ENCODE measurements at regions not wholly inside any gene's neighbourhood (a gene's known extent, or its start where the extent isn't known, plus 50 kb on each side); places are given as distances from the start of the nearest gene placed in this dataset.

- no peak for TF ChIP-seq CTCF (IDR thresholded peaks at IDR 0.05; ENCODE audit: unreplicated experiment)
- no peak overlapping the region for H3K4me3 Mint-ChIP-seq (ENCODE audit: unreplicated experiment)
- H3K27ac Mint-ChIP-seq (ENCODE audit: low read depth, unreplicated experiment): no peak overlapping the region
- no peaks in the 10 kb centered on the region for H3K9me3 Mint-ChIP-seq (ENCODE audit: unreplicated experiment)
- DNase-seq (ENCODE audit: unreplicated experiment): no peak
- POLR2A ChIA-PET: no interaction called here
- no peaks in the 10 kb centered on the region for H3K4me1 Mint-ChIP-seq (ENCODE audit: insufficient read depth, unreplicated experiment)
- BruUV-seq (replicated peaks): no TSS peak
- CTCF ChIA-PET: interaction anchor here (0.6 to 1.3 kb wide), 3 partner anchors 24 to 1800 kb away, joined by 3 to 5 read pairs (median 3); no protein-coding TSS in a partner anchor
- H3K36me3 Mint-ChIP-seq (ENCODE audit: insufficient read depth, unreplicated experiment): peaks cover 29% of the 10 kb centered on the region
- no peaks in the 10 kb centered on the region for H3K27me3 Mint-ChIP-seq (ENCODE audit: insufficient read depth, unreplicated experiment)
- intact Hi-C loops (cut with micrococcal nuclease): no loop called here
Measured at GRCh38 chr15:62717496-62717895, 325.1 kb upstream of the TPM1 start.

- peaks cover 29% of the 10 kb centered on the region for H3K36me3 Mint-ChIP-seq (ENCODE audit: insufficient read depth, unreplicated experiment)
- CTCF ChIA-PET: no interaction called here
- no peak for DNase-seq (ENCODE audit: unreplicated experiment)
Measured at GRCh38 chr15:62719316-62719715, 323.2 kb upstream of the TPM1 start.

GRCh38 chr15:62722237-62722636 lies 320.3 kb upstream of the TPM1 start:
- no peak overlapping the region for H3K27ac Mint-ChIP-seq (ENCODE audit: low read depth, unreplicated experiment)
- H3K36me3 Mint-ChIP-seq (ENCODE audit: insufficient read depth, unreplicated experiment): peaks cover 24% of the 10 kb centered on the region
- no peak overlapping the region for H3K4me3 Mint-ChIP-seq (ENCODE audit: unreplicated experiment)
- CTCF ChIA-PET: interaction anchor here (0.6 kb wide), 1 partner anchor 275 kb away, joined by 3 read pairs; no protein-coding TSS in a partner anchor
- TF ChIP-seq CTCF (IDR thresholded peaks at IDR 0.05; ENCODE audit: unreplicated experiment): no peak
- no TSS peak for BruUV-seq (replicated peaks)
- no peaks in the 10 kb centered on the region for H3K4me1 Mint-ChIP-seq (ENCODE audit: insufficient read depth, unreplicated experiment)
- POLR2A ChIA-PET: no interaction called here
- intact Hi-C loops (cut with micrococcal nuclease): no loop called here
- no peak for DNase-seq (ENCODE audit: unreplicated experiment)
- H3K27me3 Mint-ChIP-seq (ENCODE audit: insufficient read depth, unreplicated experiment): no peaks in the 10 kb centered on the region
- H3K9me3 Mint-ChIP-seq (ENCODE audit: unreplicated experiment): no peaks in the 10 kb centered on the region

More at GRCh38 chr15:62719316-62719715, 323.2 kb upstream of the TPM1 start:
- intact Hi-C loops (cut with micrococcal nuclease): no loop called here
- POLR2A ChIA-PET: no interaction called here
- Mint-ChIP-seq H3K4me3 (ENCODE audit: unreplicated experiment) (no peak overlapping the region), H3K4me1 (ENCODE audit: insufficient read depth, unreplicated experiment) (no peaks in the 10 kb centered on the region), H3K9me3 (ENCODE audit: unreplicated experiment) (no peaks in the 10 kb centered on the region), H3K27ac (ENCODE audit: low read depth, unreplicated experiment) (no peak overlapping the region), H3K27me3 (ENCODE audit: insufficient read depth, unreplicated experiment) (no peaks in the 10 kb centered on the region)
- BruUV-seq (replicated peaks): no TSS peak
- no peak for TF ChIP-seq CTCF (IDR thresholded peaks at IDR 0.05; ENCODE audit: unreplicated experiment)

- DNase-seq (ENCODE audit: unreplicated experiment): no peak
- peaks cover 11% of the 10 kb centered on the region for H3K9me3 Mint-ChIP-seq (ENCODE audit: unreplicated experiment)
- TF ChIP-seq CTCF (IDR thresholded peaks at IDR 0.05; ENCODE audit: unreplicated experiment): no peak
- H3K27me3 Mint-ChIP-seq (ENCODE audit: insufficient read depth, unreplicated experiment): no peaks in the 10 kb centered on the region
- no TSS peak for BruUV-seq (replicated peaks)
- peaks cover 9% of the 10 kb centered on the region for H3K36me3 Mint-ChIP-seq (ENCODE audit: insufficient read depth, unreplicated experiment)
- H3K27ac Mint-ChIP-seq (ENCODE audit: low read depth, unreplicated experiment): no peak overlapping the region
- intact Hi-C loops (cut with micrococcal nuclease): no loop called here
- POLR2A ChIA-PET: no interaction called here
- H3K4me1 Mint-ChIP-seq (ENCODE audit: insufficient read depth, unreplicated experiment): no peaks in the 10 kb centered on the region
- no peak overlapping the region for H3K4me3 Mint-ChIP-seq (ENCODE audit: unreplicated experiment)
- CTCF ChIA-PET: interaction anchor here (0.6 to 1.2 kb wide), 2 partner anchors 16 to 32 kb away, joined by 3 to 6 read pairs; no protein-coding TSS in a partner anchor
Measured at GRCh38 chr15:62726461-62726860, 316.1 kb upstream of the TPM1 start.
